BJ (cell line): ENCODE measurements at regions not wholly inside any gene's neighbourhood (a gene's known extent, or its start where the extent isn't known, plus 50 kb on each side); places are given as distances from the start of the nearest gene placed in this dataset.

ENCODE experiments used
- CTCF ChIA-PET: fragments of 350-600 bp; formaldehyde crosslinking; extraction: SDS; loops from one replicate; lab custom pipeline; 2021; ENCODE audit warnings: antibody characterized with exemption, inconsistent platforms; lab: Yijun Ruan, JAX
- POLR2A ChIA-PET: fragments of 300-600 bp; sonication (Branson Sonifier 250); formaldehyde crosslinking; extraction: SDS; loops from one replicate; lab custom pipeline; 2021; ENCODE audit warnings: antibody characterized with exemption; lab: Charles Lee
- DNase-seq: peaks from one replicate; pipeline ENCODE4 v3.0.0-alpha.2; 2011; ENCODE audit warnings: low read depth
- H3K27me3 ChIP-seq: 2 replicates; pipeline ENCODE4 v1.6.0; 2011; ENCODE audit warnings: low read length; ENCODE audit not compliant: control insufficient read depth, insufficient read depth
- H3K36me3 ChIP-seq: 2 replicates; pipeline ENCODE4 v1.5.1; 2011; ENCODE audit warnings: low read length; ENCODE audit not compliant: control insufficient read depth, insufficient read depth
- H3K4me3 ChIP-seq: 2 replicates; pipeline ENCODE4 v1.5.1; 2011; ENCODE audit warnings: low read depth, mild to moderate bottlenecking, control low read depth, low read length
- TF ChIP-seq, protein P1 (sequence below): IDR thresholded peaks from 2 replicates; pipeline ENCODE4 v1.5.1; 2011; ENCODE audit warnings: low read depth, mild to moderate bottlenecking, control low read depth, inconsistent platforms, low read length, moderate library complexity; ENCODE audit not compliant: insufficient read depth

DNA sequence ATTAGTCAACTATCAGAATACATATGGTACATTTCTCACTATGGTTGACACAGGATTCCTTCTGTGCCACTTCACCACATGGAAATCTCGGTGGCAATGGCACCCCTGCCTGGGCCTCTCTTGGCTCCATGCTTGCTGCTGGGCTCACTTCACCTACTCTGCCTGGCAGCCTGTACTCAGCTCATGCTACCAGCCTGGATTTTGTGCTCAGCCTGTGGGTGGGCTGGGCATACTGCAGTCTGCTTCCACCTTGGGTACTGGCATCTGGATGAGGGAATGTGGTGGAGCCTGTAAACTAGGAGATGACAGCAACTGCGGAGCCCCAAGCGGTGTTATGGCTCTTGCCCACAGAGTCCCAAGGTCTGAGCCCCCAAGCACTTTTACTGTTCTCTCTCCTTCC, 604.1 kb downstream of the MTRR start:
- no peak for DNase-seq
- H3K27me3 ChIP-seq, result no peaks in the 10 kb centered on the region
- ChIA-PET POLR2A (no interaction called here), CTCF (no interaction called here)
- no peak overlapping the region for H3K4me3 ChIP-seq
- H3K36me3 ChIP-seq, result no peaks in the 10 kb centered on the region
- TF ChIP-seq, protein P1, sequence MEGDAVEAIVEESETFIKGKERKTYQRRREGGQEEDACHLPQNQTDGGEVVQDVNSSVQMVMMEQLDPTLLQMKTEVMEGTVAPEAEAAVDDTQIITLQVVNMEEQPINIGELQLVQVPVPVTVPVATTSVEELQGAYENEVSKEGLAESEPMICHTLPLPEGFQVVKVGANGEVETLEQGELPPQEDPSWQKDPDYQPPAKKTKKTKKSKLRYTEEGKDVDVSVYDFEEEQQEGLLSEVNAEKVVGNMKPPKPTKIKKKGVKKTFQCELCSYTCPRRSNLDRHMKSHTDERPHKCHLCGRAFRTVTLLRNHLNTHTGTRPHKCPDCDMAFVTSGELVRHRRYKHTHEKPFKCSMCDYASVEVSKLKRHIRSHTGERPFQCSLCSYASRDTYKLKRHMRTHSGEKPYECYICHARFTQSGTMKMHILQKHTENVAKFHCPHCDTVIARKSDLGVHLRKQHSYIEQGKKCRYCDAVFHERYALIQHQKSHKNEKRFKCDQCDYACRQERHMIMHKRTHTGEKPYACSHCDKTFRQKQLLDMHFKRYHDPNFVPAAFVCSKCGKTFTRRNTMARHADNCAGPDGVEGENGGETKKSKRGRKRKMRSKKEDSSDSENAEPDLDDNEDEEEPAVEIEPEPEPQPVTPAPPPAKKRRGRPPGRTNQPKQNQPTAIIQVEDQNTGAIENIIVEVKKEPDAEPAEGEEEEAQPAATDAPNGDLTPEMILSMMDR, result no peak

DNA sequence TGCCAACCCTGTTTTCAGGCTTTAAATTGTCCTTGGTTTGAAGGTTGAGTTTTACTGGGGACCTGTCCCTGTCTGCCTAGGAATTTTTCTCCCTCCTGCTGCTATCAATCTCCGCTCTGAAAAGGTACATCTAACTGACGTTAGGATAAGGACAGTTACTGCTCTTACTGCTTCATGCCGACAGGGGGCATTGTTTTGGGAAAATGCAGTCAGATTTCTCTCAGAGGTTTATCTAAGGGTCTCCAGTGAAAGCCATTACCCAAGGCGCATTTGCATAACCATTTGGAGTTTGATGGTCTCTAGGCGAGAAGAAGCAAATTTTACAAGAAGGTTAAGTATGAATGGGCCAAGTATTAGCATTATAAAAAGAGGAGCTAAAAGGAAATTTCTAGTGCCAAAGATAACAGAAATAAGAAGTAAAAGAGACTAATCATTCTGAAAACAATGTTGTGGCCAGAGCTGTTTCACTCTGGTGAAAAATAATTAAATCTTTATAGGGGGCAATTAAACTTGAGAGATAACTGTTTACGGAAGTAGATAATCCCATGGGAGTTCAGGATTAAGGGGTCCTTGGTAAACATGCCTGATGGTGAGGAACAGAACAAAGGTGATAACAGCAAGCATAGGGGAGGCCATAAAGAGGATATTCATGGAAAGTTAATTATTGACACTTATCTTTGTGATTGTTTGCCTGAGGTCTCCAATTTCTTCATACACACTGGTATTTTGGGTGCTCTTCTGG, 605.0 kb downstream of the MTRR start:
- CTCF ChIA-PET, result interaction anchor here (0.6 kb wide), 1 partner anchor 569 kb away, joined by 3 read pairs; no protein-coding TSS in a partner anchor
- POLR2A ChIA-PET, result no interaction called here
- no peaks in the 10 kb centered on the region for H3K27me3 ChIP-seq
- H3K4me3 ChIP-seq, result no peak overlapping the region
- H3K36me3 ChIP-seq, result no peaks in the 10 kb centered on the region
- no peak for DNase-seq
- TF ChIP-seq, protein P1, result no peak

DNA sequence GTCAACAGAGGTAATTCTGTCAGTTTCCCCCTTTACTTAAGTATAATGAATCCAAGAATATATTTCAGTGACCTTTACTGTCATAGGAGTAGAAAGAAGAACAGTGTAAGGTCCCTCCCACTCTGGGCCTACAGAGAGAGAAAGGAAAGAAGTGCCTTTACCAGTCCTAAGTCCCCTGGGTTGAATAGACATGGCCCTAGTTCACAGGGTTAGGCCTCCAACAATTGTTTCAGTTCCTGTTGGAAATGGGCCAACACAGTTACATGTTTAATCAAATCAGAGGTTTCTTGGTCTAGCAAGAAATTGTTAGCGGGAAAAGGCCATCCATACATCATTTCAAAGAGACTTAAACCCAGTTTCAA, 605.6 kb downstream of the MTRR start:
- DNase-seq, result no peak
- CTCF ChIA-PET, result interaction anchor here (0.6 kb wide), 1 partner anchor 568 kb away, joined by 3 read pairs; no protein-coding TSS in a partner anchor
- Histone ChIP-seq H3K4me3 (no peak overlapping the region), H3K36me3 (no peaks in the 10 kb centered on the region), H3K27me3 (no peaks in the 10 kb centered on the region)
- TF ChIP-seq, protein P1, result no peak
- POLR2A ChIA-PET, result no interaction called here

DNA sequence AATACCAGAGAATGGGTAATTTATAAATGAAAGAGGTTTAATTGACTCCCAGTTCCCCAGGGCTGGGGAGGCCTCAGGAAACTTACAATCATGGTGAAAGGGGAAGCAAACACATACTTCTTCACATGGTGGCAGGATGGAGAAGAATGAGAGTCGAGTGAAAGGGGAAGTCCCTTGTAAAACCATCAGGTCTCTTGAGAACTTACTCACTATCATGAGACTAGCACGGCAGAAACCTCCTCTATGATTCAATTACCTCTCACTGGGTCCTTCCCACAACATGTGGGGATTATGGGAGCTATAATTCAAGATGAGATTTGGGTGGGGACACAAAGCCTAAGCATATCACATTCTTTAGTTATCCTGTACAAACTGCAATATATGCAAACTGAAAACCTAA, 609.4 kb downstream of the MTRR start:
- CTCF ChIA-PET, result interaction anchor here (0.8 kb wide), 1 partner anchor 17 kb away, joined by 3 read pairs; no protein-coding TSS in a partner anchor
- TF ChIP-seq, protein P1, result no peak
- Histone ChIP-seq H3K36me3 (no peaks in the 10 kb centered on the region), H3K27me3 (no peaks in the 10 kb centered on the region), H3K4me3 (no peak overlapping the region)
- DNase-seq, result no peak
- POLR2A ChIA-PET, result interaction anchor here (0.6 kb wide), 1 partner anchor 1235 kb away, joined by 11 read pairs; no protein-coding TSS in a partner anchor

DNA sequence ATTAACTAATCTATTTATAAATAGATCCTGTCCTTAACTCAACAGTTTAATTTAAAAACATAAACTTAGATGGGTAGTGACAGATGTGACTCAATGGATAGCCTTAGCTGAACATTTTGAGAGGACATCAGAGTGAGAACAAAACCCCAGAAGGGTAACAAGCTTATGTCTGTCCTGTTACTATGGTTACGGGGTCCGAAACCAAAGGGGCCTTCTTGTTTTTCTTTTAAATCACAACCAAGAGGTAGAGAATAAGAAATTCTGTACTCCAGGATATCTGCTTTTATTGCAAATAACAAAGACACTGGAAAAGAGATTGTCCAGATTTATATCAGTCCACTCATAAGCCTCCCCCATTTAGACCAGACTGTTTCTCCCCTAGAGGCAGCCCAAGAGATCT, 612.1 kb downstream of the MTRR start:
- TF ChIP-seq, protein P1, result no peak
- ChIA-PET POLR2A (no interaction called here), CTCF (no interaction called here)
- no peak for DNase-seq
- H3K4me3 ChIP-seq, result no peak overlapping the region
- no peaks in the 10 kb centered on the region for H3K36me3 ChIP-seq
- H3K27me3 ChIP-seq, result no peaks in the 10 kb centered on the region
